SH-SY5Y (cell line): ENCODE measurements at regions not wholly inside any gene's neighbourhood (a gene's known extent, or its start where the extent isn't known, plus 50 kb on each side); places are given as distances from the start of the nearest gene placed in this dataset.

Experiments
- GATA2 ChIP-seq: IDR thresholded peaks from 2 replicates; pipeline ENCODE4 v1.6.1; 2011; ENCODE audit warnings: mild to moderate bottlenecking, low read depth, low read length
- GATA3 ChIP-seq: IDR thresholded peaks from 2 replicates; pipeline ENCODE4 v1.6.1; 2011; ENCODE audit warnings: low read depth, mild to moderate bottlenecking, low read length, moderate library complexity

DNA sequence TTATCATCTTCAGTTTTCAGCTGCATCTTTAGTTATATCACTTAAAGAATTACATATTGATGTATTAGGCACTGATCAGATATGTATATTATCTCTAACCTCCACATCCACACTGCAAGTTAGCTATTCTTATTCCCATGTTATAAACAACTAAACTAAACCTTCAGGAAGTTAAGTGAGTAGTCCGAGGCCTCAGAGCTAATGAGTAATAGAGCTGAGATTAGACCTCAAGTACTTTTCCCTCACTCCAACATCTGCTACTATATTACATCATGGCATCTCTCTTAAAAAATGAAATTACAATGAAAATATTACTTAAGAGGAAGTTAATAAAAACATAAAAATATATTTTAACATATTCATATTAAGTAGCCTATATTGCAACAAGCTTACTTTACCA, 183.6 kb upstream of the MAP2 start:
- TF ChIP-seq GATA2 (no peak), GATA3 (no peak)
